B cell (primary cell): ENCODE measurements at regions not wholly inside any gene's neighbourhood (a gene's known extent, or its start where the extent isn't known, plus 50 kb on each side); places are given as distances from the start of the nearest gene placed in this dataset.
"Not testable (repeated sequence)": the region's sequence is repeated elsewhere in the genome, so short reads cannot be mapped to it uniquely, and the experiment has no call there.

ENCODE experiments used
- CTCF ChIP-seq: fragments of 200-600 bp; IDR thresholded peaks from one replicate; pipeline ENCODE4 v1.8.0; 2022; ENCODE audit warnings: antibody characterized with exemption, mild to moderate bottlenecking
- EZH2 ChIP-seq: IDR thresholded peaks from 2 replicates; pipeline ENCODE4 v1.6.1; 2012; ENCODE audit warnings: borderline replicate concordance, low read depth, mild to moderate bottlenecking, moderate library complexity, low read length; ENCODE audit not compliant: insufficient read depth, poor library complexity, severe bottlenecking

- not testable (repeated sequence) for TF ChIP-seq CTCF, EZH2
Observed at GRCh38 chr12:78379065-78379464, 485.5 kb upstream of the SYT1 start.
